GM12875 (cell line): ENCODE measurements at regions not wholly inside any gene's neighbourhood (a gene's known extent, or its start where the extent isn't known, plus 50 kb on each side); places are given as distances from the start of the nearest gene placed in this dataset.

Source experiments
- H3K4me3 ChIP-seq: one replicate; pipeline ENCODE4 v1.5.1; 2011; ENCODE audit warnings: low read depth, low read length, control low read depth
- CTCF ChIP-seq: IDR thresholded peaks from 2 replicates; pipeline ENCODE4 v1.5.1; 2011; ENCODE audit warnings: low read depth, mild to moderate bottlenecking, control low read depth, inconsistent platforms, low read length, moderate library complexity, borderline replicate concordance; ENCODE audit not compliant: insufficient read depth

GRCh38 chr9:14520341-14520740 is 172.9 kb downstream of the ZDHHC21 start:
- TF ChIP-seq CTCF = no peak
- H3K4me3 ChIP-seq = no peak overlapping the region

- TF ChIP-seq CTCF = no peak
- no peak overlapping the region for H3K4me3 ChIP-seq
These were observed 175.9 kb downstream of the ZDHHC21 start for GRCh38 chr9:14517154-14517906.

GRCh38 chr9:14516656-14517055 is 176.6 kb downstream of the ZDHHC21 start:
- H3K4me3 ChIP-seq = no peak overlapping the region
- TF ChIP-seq CTCF = no peak

GRCh38 chr9:14515571-14516198 is 177.5 kb downstream of the ZDHHC21 start:
- TF ChIP-seq CTCF = no peak

GRCh38 chr9:14515049-14515448 is 178.2 kb downstream of the ZDHHC21 start:
- H3K4me3 ChIP-seq = no peak overlapping the region
- no peak for TF ChIP-seq CTCF

More at GRCh38 chr9:14515571-14516198, 177.5 kb downstream of the ZDHHC21 start:
- H3K4me3 ChIP-seq = no peak overlapping the region

GRCh38 chr9:14512942-14513341 is 180.3 kb downstream of the ZDHHC21 start:
- no peak for TF ChIP-seq CTCF
- H3K4me3 ChIP-seq = no peak overlapping the region

- no peak for TF ChIP-seq CTCF
- no peak overlapping the region for H3K4me3 ChIP-seq
These were observed 181.8 kb downstream of the ZDHHC21 start for GRCh38 chr9:14511452-14511851.
